A549 (cell line): ENCODE measurements at regions not wholly inside any gene's neighbourhood (a gene's known extent, or its start where the extent isn't known, plus 50 kb on each side); places are given as distances from the start of the nearest gene placed in this dataset.

ENCODE experiments used
- ATAC-seq, 2 experiments: fragments of 200-7000 bp in 1 of 2; fragments of >200 bp in 1 of 2; cut with Nextera tagmentation in 1 of 2; cut with Tn5 transposase in 1 of 2; 3 replicates each; pipeline versions ENCODE4 v1.8.0 to v1.9.1; 2018 to 2020; ENCODE audit warnings: mild to moderate bottlenecking in 1 of 2, moderate library complexity in 1 of 2
- CTCF ChIA-PET: fragments of 300-600 bp; sonication (Branson Sonifier 250); formaldehyde crosslinking; extraction: SDS; loops from one replicate; lab custom pipeline; 2021; ENCODE audit warnings: antibody characterized with exemption, inconsistent platforms; lab: Yijun Ruan, JAX
- POLR2A ChIA-PET: fragments of 350-600 bp; formaldehyde crosslinking; extraction: SDS; loops from one replicate; lab custom pipeline; 2021; ENCODE audit warnings: antibody characterized with exemption, inconsistent platforms; lab: Yijun Ruan, JAX
- DNase-seq, 2 experiments: peaks; one replicate each; pipeline versions ENCODE4 v3.0.0 to v3.0.0-alpha.2; 2011 to 2016; ENCODE audit warnings: low read depth in 1 of 2, low spot score in 1 of 2
- FAIRE-seq: peaks from 2 replicates; lab custom pipeline; 2011; peaks lifted over from hg19 to GRCh38; lab: Jason Lieb, UNC
- H3K27ac ChIP-seq, 2 experiments: fragments of >200 bp; sonication (Bioruptor Twin); formaldehyde crosslinking; 3 replicates each; pipeline ENCODE4 v1.5.1; 2016 to 2017
- H3K4me1 ChIP-seq: fragments of >200 bp; sonication (Bioruptor Twin); formaldehyde crosslinking; 3 replicates; pipeline ENCODE4 v1.6.1; 2016
- H3K4me2 ChIP-seq: fragments of >200 bp; sonication (Bioruptor Twin); formaldehyde crosslinking; 3 replicates; pipeline ENCODE4 v1.6.1; 2016
- H3K4me3 ChIP-seq: fragments of >200 bp; sonication (Bioruptor Twin); formaldehyde crosslinking; 3 replicates; pipeline ENCODE4 v1.5.1; 2016
- H3K9me3 ChIP-seq: fragments of >200 bp; sonication (Bioruptor Twin); formaldehyde crosslinking; 3 replicates; pipeline ENCODE4 v1.6.1; 2016
- ATOH8 ChIP-seq: fragments of 250-450 bp; sonication (Bioruptor Pico); IDR thresholded peaks from 2 replicates; pipeline ENCODE4 v1.5.0; 2020; ENCODE audit warnings: low read depth, mild to moderate bottlenecking, moderate library complexity
- CBX2 ChIP-seq: fragments of 200-600 bp; sonication (generic); IDR thresholded peaks from 2 replicates; pipeline ENCODE4 v1.6.1; 2016; ENCODE audit warnings: low read depth, mild to moderate bottlenecking, borderline replicate concordance
- CHD4 ChIP-seq: fragments of 200-600 bp; sonication (generic); IDR thresholded peaks from 2 replicates; pipeline ENCODE4 v1.6.1; 2016; ENCODE audit warnings: antibody characterized with exemption, mild to moderate bottlenecking, borderline replicate concordance
- EHMT2 ChIP-seq: fragments of 200-600 bp; sonication (generic); IDR thresholded peaks from 2 replicates; pipeline ENCODE4 v1.6.1; 2016; ENCODE audit warnings: antibody characterized with exemption, low read depth, mild to moderate bottlenecking, moderate library complexity
- EP300 ChIP-seq, 2 experiments: fragments of >200 bp; sonication (Bioruptor Twin); formaldehyde crosslinking; IDR thresholded peaks; 2 replicates in 1 of 2; 3 replicates in 1 of 2; pipeline ENCODE4 v1.6.1; 2016 to 2017
- FOSB ChIP-seq: fragments of 250-450 bp; sonication (Bioruptor Pico); IDR thresholded peaks from 2 replicates; pipeline ENCODE4 v1.5.0; 2020; ENCODE audit warnings: mild to moderate bottlenecking, moderate library complexity
- GATA3 ChIP-seq: IDR thresholded peaks from 2 replicates; pipeline ENCODE4 v1.6.1; 2012; ENCODE audit warnings: borderline replicate concordance
- HDAC2 ChIP-seq: fragments of 200-600 bp; sonication (generic); IDR thresholded peaks from 2 replicates; pipeline ENCODE4 v1.6.1; 2016
- HEYL ChIP-seq: fragments of 250-450 bp; sonication (Bioruptor Pico); IDR thresholded peaks from 2 replicates; pipeline ENCODE4 v1.8.0; 2021; ENCODE audit warnings: mild to moderate bottlenecking, moderate library complexity
- HOXA7 ChIP-seq: fragments of 250-450 bp; sonication (Bioruptor Pico); IDR thresholded peaks from 2 replicates; pipeline ENCODE4 v1.5.0; 2020; ENCODE audit warnings: mild to moderate bottlenecking, moderate library complexity
- JUN ChIP-seq, 2 experiments: fragments of >200 bp; sonication (Bioruptor Twin); formaldehyde crosslinking; IDR thresholded peaks; 2 replicates in 1 of 2; 3 replicates in 1 of 2; pipeline ENCODE4 v1.6.1; 2016 to 2017
- JUNB ChIP-seq: fragments of >200 bp; sonication (Bioruptor Twin); formaldehyde crosslinking; IDR thresholded peaks from 2 replicates; pipeline ENCODE4 v1.6.1; 2016
- KDM5A ChIP-seq: fragments of 200-600 bp; sonication (generic); IDR thresholded peaks from 2 replicates; pipeline ENCODE4 v1.6.1; 2016; ENCODE audit warnings: antibody characterized with exemption, mild to moderate bottlenecking
- MAZ ChIP-seq: fragments of 150-350 bp; IDR thresholded peaks from 2 replicates; pipeline ENCODE4 v1.6.1; 2014; ENCODE audit warnings: antibody characterized with exemption, low read depth, low read length, borderline replicate concordance
- MYC ChIP-seq: IDR thresholded peaks from 2 replicates; pipeline ENCODE4 v1.6.1; 2012; ENCODE audit warnings: mild to moderate bottlenecking, inconsistent platforms, low read length, improper control_type of control experiment, borderline replicate concordance
- NFE2L2 ChIP-seq: fragments of 150-350 bp; conservative IDR thresholded peaks from 2 replicates; pipeline ENCODE4 v1.6.1; 2014; ENCODE audit warnings: low read length
- NPAS2 ChIP-seq: fragments of 250-450 bp; sonication (Bioruptor Pico); IDR thresholded peaks from 2 replicates; pipeline ENCODE4 v1.8.0; 2022; ENCODE audit warnings: mild to moderate bottlenecking, moderate library complexity, borderline replicate concordance
- NR3C1 ChIP-seq: fragments of >200 bp; sonication (Bioruptor Twin); formaldehyde crosslinking; IDR thresholded peaks from 3 replicates; pipeline ENCODE4 v1.6.1; 2017
- PHF8 ChIP-seq: fragments of 200-600 bp; sonication (generic); IDR thresholded peaks from 2 replicates; pipeline ENCODE4 v1.6.1; 2016; ENCODE audit warnings: low read depth, mild to moderate bottlenecking, antibody characterized with exemption, moderate library complexity, borderline replicate concordance
- POLR2A ChIP-seq: IDR thresholded peaks from 2 replicates; pipeline ENCODE4 v1.6.1; 2012; ENCODE audit warnings: mild to moderate bottlenecking, low read length
- POLR2AphosphoS2 ChIP-seq: conservative IDR thresholded peaks from 2 replicates; pipeline ENCODE4 v1.6.1; 2012; ENCODE audit warnings: low read length, improper control_type of control experiment, inconsistent platforms
- RFX5 ChIP-seq: fragments of 450-650 bp; IDR thresholded peaks from 2 replicates; pipeline ENCODE4 v1.7.1; 2014; ENCODE audit warnings: antibody characterized with exemption, mild to moderate bottlenecking, moderate library complexity
- SREBF2 ChIP-seq: fragments of 450-650 bp; IDR thresholded peaks from 2 replicates; pipeline ENCODE4 v1.6.1; 2014; ENCODE audit warnings: mild to moderate bottlenecking, moderate library complexity
- ZNF302 ChIP-seq: fragments of 250-450 bp; sonication (Bioruptor Pico); IDR thresholded peaks from 2 replicates; pipeline ENCODE4 v1.9.0; 2021; ENCODE audit warnings: inconsistent platforms, mild to moderate bottlenecking, moderate library complexity
- ZSCAN20 ChIP-seq: fragments of 250-450 bp; sonication (Bioruptor Pico); IDR thresholded peaks from 2 replicates; pipeline ENCODE4 v1.8.0; 2022; ENCODE audit warnings: mild to moderate bottlenecking, moderate library complexity
- WGBS: methylation state at CpG from one replicate; pipeline ENCODE4 v1.1.6; 2017; ENCODE audit errors: missing lambda C conversion rate; 5-methylcytosine and 5-hydroxymethylcytosine counted together
- TF ChIP-seq, protein P1 (sequence below): IDR thresholded peaks from 2 replicates; pipeline ENCODE4 v1.6.1; 2012; ENCODE audit warnings: low read depth, borderline replicate concordance
- TF ChIP-seq, protein P2 (sequence below): fragments of >200 bp; sonication (Bioruptor Twin); formaldehyde crosslinking; IDR thresholded peaks from 2 replicates; pipeline ENCODE4 v1.6.1; 2016
- TF ChIP-seq, protein P3 (sequence below): fragments of 150-350 bp; IDR thresholded peaks from 2 replicates; pipeline ENCODE4 v1.6.1; 2014; ENCODE audit warnings: low read depth, mild to moderate bottlenecking, low read length

DNA sequence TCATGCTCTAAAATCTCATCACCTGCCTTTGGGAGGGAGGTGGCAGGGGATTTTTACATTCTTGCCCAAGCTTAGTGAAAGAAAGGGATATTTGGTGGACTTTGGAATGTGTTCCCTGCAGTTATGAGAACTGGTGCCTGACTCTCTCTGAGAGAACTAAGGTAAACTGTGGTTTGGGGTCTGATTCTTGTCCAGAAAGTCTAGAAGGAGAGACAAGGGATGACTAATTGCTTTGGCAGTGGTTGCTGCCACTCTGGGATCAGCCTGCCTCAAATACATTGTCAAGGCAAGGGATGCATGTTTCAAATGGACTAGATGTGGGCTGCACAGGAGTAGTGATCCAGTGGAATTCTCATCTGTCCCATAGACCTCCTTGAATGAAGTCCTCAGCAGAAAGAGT is 115.2 kb downstream of the DDIT4L start:
- POLR2A ChIA-PET = no interaction called here
- CTCF ChIA-PET = no interaction called here
- Histone ChIP-seq H3K4me2 (no peak overlapping the region), H3K4me1 (no peaks in the 10 kb centered on the region), H3K9me3 (no peaks in the 10 kb centered on the region), H3K27ac (no peak overlapping the region), H3K4me3 (no peak overlapping the region)
- DNase-seq (no peak), ATAC-seq (no peak), FAIRE-seq (no peak)
- no peak for TF ChIP-seq ZNF302
- no peak for TF ChIP-seq GATA3
- no peak for TF ChIP-seq RFX5
- TF ChIP-seq, protein P1, sequence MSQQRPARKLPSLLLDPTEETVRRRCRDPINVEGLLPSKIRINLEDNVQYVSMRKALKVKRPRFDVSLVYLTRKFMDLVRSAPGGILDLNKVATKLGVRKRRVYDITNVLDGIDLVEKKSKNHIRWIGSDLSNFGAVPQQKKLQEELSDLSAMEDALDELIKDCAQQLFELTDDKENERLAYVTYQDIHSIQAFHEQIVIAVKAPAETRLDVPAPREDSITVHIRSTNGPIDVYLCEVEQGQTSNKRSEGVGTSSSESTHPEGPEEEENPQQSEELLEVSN = no peak

DNA sequence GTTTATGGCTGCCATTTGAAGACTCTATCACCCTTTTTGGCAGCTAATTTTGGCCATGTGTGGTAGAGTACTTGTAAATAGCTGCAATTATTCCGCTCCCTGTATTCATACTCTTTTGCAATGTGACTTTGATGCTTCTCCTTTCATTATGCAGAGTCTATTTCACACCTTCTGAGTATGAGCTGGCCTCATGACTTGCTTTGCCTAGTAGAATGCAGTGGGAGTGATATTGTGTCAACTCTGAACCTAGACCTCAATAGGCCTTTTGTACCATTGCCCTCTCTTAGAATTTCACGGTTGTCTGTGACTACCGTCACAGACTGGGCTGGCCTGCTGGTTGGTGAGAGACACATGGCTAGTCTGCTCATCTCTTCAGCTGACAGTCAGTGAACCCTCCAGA is 118.8 kb downstream of the DDIT4L start:
- POLR2A ChIA-PET = no interaction called here
- no peak for FAIRE-seq
- no peak overlapping the region for H3K27ac ChIP-seq
- TF ChIP-seq RFX5 = no peak
- TF ChIP-seq CBX2 = no peak
- TF ChIP-seq KDM5A = no peak
- no peak for TF ChIP-seq POLR2AphosphoS2
- no peak for TF ChIP-seq PHF8
- TF ChIP-seq, all 56 proteins: peak for 0
- no peak overlapping the region for H3K4me3 ChIP-seq
- no peak for ATAC-seq
- 89% methylated on average over 3 of the region's 3 CpGs for WGBS
- no peak overlapping the region for H3K4me2 ChIP-seq
- CTCF ChIA-PET = no interaction called here
- no peak for DNase-seq
- no peaks in the 10 kb centered on the region for H3K4me1 ChIP-seq
- H3K9me3 ChIP-seq = no peaks in the 10 kb centered on the region

DNA sequence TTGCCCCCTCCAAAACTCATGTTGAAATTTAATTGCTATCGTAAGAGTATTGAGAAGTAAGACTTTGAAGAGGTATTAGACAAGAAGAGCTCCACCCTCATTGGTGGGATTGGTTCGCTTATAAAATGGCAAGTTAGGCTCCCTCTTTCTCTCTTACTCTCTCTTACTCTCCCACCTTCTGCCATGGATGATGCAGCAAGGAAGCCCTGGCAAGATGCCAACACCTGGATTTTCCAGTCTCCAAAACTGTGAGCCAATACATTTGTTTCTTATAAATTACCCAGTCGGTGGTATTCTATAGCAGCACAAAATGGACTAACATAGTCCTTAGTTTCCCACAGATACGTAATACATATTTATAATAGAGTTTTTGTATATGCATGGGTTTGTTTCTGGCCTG is 119.4 kb downstream of the DDIT4L start:
- no peak for FAIRE-seq
- POLR2A ChIA-PET = no interaction called here

GRCh38 chr4:100069207-100069606 is 119.1 kb upstream of the H2AZ1 start:
- ChIA-PET CTCF (interaction anchor here (1.2 kb wide), 1 partner anchor 24 kb away, joined by 4 read pairs; no protein-coding TSS in a partner anchor), POLR2A (no interaction called here)
- FAIRE-seq (no peak), DNase-seq (no peak), ATAC-seq (no peak)
- no peak for TF ChIP-seq SREBF2
- no peak for TF ChIP-seq ATOH8 (CRISPR knock-in tag)
- TF ChIP-seq FOSB (CRISPR knock-in tag) = no peak
- TF ChIP-seq POLR2A = no peak
- TF ChIP-seq ZSCAN20 = no peak
- no peak for TF ChIP-seq JUN (IDR thresholded peaks at IDR 0.05)
- TF ChIP-seq HOXA7 = no peak
- TF ChIP-seq, protein P2, sequence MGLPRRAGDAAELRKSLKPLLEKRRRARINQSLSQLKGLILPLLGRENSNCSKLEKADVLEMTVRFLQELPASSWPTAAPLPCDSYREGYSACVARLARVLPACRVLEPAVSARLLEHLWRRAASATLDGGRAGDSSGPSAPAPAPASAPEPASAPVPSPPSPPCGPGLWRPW = no peak
- TF ChIP-seq, protein P1 = no peak
- H3K4me1 ChIP-seq = no peaks in the 10 kb centered on the region
- no peaks in the 10 kb centered on the region for H3K9me3 ChIP-seq
- no peak overlapping the region for H3K27ac ChIP-seq
- H3K4me2 ChIP-seq = no peak overlapping the region
- 38% methylated on average over 6 of the region's 6 CpGs for WGBS
- no peak overlapping the region for H3K4me3 ChIP-seq

More for the DNA sequence above, 119.4 kb downstream of the DDIT4L start:
- no peak overlapping the region for H3K4me3 ChIP-seq
- WGBS = 58% methylated on average over 4 of the region's 4 CpGs
- CTCF ChIA-PET = no interaction called here
- H3K9me3 ChIP-seq = no peaks in the 10 kb centered on the region
- no peak overlapping the region for H3K4me2 ChIP-seq
- no peak overlapping the region for H3K27ac ChIP-seq
- TF ChIP-seq NR3C1 (no peak), ZNF302 (no peak), ATOH8 (CRISPR knock-in tag) (no peak), HOXA7 (no peak), NPAS2 (CRISPR knock-in tag) (no peak), HEYL (CRISPR knock-in tag) (no peak), JUNB (no peak), MAZ (no peak), CBX2 (no peak), NFE2L2 (no peak), HDAC2 (no peak), ZSCAN20 (no peak), CHD4 (no peak), EHMT2 (no peak), MYC (no peak), EP300 (IDR thresholded peaks at IDR 0.05) (no peak)
- TF ChIP-seq, protein P2 = no peak
- TF ChIP-seq, protein P3, sequence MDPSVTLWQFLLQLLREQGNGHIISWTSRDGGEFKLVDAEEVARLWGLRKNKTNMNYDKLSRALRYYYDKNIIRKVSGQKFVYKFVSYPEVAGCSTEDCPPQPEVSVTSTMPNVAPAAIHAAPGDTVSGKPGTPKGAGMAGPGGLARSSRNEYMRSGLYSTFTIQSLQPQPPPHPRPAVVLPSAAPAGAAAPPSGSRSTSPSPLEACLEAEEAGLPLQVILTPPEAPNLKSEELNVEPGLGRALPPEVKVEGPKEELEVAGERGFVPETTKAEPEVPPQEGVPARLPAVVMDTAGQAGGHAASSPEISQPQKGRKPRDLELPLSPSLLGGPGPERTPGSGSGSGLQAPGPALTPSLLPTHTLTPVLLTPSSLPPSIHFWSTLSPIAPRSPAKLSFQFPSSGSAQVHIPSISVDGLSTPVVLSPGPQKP = no peak
- ATAC-seq (no peak), DNase-seq (no peak)
- no peaks in the 10 kb centered on the region for H3K4me1 ChIP-seq
